Head of caudate nucleus (tissue), 42 donors: ENCODE measurements at regions not wholly inside any gene's neighbourhood (a gene's known extent, or its start where the extent isn't known, plus 50 kb on each side); places are given as distances from the start of the nearest gene placed in this dataset.

Source experiments
- DNase-seq, 42 donors: peaks; one replicate each; pipeline versions ENCODE4 v3.0.0 to v3.0.0-alpha.2; 2020 to 2021; ENCODE audit warnings: mixed read lengths in 7 of 42
- intact Hi-C: fragments of 100-400 bp; cut with DNase I; formaldehyde crosslinking; loops from one replicate; pipeline ENCODE4 v1.15.0; 2022

- intact Hi-C loops, result no loop called here
Observed at GRCh38 chr7:157061979-157062378, 51.5 kb upstream of the MNX1 start.

DNA sequence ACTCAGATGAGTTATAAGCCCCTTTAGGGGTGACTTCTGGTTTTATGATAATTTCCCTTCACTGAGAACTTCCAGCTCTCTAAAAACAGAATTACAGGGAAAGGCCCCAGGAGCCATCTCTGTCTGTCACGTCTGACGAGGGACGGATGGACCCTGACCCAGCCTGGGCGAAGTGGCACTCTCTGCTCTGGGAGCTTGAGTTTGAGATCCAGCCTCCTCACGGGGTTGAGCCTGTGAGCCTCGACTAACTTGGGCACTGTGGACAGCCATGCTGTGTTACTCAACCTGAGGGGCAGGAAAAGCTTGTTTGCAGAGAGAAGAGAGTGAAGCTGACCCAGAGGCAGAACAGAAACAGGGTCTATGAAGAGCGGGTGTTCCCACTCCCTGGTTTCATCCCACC, 54.6 kb upstream of the MNX1 start:
- intact Hi-C loops, result no loop called here

More at GRCh38 chr7:157061979-157062378, 51.5 kb upstream of the MNX1 start:
- DNase-seq, result no peak

DNA sequence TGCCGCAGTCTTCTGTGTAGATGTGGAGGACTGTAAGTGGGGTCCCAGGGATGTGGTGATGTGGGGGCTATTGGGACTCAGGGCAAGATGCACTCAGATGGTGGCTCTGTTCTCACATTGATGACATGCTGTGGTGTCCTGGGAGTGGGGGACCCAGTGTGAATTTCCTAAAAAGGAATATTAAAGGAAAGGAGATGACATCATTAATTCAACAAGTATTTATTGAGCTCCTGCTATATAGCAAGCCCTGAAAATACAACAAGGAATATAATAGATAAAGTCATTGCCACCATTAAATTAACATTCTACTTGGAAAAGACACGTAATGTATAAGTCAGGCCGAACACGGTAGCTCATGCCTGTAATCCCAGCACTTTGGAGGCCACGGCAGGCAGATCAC, 61.9 kb upstream of the MNX1 start:
- DNase-seq, result no peak
- intact Hi-C loops, result no loop called here

More for the DNA sequence above, 54.6 kb upstream of the MNX1 start:
- peak in 1 of 42 donors; percentile 16 for DNase-seq

- intact Hi-C loops, result no loop called here
Observed at GRCh38 chr7:157073335-157073734, 62.9 kb upstream of the MNX1 start.

DNA sequence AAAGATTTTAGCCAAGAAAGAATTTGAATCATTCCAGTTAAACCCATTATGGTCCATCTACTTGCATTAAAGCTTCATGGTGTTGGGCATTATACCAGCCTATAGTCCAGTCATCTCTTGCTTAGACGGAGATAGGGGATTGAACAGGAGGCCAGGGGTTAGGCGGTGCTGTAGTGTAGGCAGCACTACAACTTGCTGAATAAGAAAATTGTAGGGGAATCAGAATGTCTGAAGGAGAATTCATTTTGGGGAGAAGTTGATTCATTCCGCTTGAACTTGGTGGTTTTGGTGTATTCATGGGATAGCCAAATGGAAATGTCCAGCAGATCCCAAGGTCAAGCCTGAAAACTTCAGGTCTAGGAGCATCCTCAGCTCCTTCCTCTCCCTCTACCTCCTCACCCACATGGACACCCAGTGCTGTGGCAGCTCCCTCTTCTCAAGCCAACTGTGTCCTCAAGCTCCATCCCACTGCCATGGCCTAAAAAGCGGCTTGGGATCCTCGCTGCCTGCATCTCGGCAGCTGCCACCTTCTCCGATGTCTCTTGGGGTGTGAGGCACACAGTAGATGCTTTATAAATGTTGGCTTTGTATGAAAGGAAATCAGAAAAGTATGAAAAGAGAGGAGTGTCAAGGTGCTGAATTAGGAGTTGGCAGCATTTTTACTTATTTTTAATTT, 63.6 kb upstream of the MNX1 start:
- peak in 1 of 42 donors; percentile 3 for DNase-seq
- intact Hi-C loops, result no loop called here

More at GRCh38 chr7:157073335-157073734, 62.9 kb upstream of the MNX1 start:
- no peak for DNase-seq

DNA sequence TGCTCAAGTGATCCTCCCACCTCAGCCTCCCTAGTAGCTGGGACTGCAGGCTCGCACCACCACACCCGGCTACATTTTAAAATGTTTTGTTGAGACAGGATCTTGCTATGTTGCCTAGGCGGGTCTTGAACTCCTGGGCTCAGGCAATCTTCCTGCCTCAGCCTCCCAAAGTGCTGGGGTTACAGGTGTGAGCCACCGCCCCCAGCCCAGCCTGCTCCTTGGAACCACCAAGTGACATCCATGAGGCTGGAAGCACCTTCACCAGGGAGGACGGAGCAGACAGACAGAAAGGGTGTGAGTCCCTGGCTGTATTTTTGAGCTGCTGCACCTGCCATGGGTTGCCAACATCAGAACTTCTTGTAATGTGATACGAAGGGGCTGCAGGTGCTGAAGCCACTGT, 62.3 kb upstream of the UBE3C start:
- intact Hi-C loops, result no loop called here
- DNase-seq, result peak in 1 of 42 donors; percentile 23

DNA sequence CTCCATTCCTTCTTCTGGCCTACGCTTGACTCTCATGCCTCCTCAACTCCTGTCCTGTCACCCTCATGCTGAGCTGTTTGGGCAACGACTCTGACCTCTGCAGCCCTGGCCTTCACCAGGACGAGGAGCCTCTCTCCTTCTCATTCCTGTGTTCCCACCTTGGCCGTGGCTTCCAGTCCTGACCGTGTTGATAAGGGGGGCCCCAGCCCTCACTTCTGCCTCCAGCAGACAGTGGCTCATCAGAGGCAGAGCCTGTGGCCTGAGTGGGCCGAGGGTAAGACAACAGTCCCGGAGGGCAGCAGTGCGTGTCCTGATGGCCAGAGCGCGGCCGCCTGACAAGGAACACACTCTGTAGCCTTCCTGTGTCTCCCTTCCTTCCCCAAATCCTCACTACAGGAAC, 61.7 kb upstream of the UBE3C start:
- intact Hi-C loops, result no loop called here
- peak in 2 of 42 donors; percentile 3 to 24 for DNase-seq

DNA sequence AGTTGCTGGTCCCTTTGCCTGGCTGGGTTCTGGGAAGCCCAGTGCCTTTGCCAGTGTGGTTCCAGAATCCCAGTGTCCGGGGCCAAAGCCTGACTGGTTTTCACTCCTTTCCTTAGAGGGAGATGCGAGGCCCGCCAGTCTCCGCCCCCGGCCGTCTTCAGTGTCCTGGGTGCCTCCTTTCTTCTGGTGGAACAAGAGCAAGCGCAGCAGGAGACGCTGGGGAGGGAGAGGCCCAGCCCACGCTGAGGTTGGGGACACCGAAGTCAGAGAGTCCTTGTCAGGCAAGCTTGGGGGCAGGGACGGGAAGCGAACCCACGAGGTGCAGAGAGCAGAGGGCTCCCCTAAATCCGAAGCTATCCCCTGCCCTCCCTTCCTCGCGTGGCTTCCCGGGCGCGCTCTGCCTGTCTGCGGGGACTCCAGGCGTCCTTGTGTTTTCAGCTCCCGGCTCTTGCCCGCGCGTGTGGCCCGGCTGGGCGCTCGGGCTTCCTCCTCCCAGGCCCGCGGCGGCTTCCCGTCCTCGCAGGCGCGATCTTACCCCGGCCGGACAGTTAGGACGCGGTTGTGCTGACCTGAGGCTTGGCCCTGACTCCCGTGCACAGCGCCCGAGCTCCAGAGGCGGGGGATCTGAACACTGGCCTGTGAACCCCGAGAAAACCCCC, 60.6 kb upstream of the UBE3C start:
- intact Hi-C loops, result no loop called here
- peak in 1 of 42 donors; percentile 33 for DNase-seq

- DNase-seq, result peak in 1 of 42 donors; percentile 31
- intact Hi-C loops, result no loop called here
Observed at GRCh38 chr7:157079116-157079515, 59.6 kb upstream of the UBE3C start.

GRCh38 chr7:157080111-157080730, 58.5 kb upstream of the UBE3C start:
- DNase-seq, result peak in 1 of 42 donors; percentile 17
- intact Hi-C loops, result no loop called here

GRCh38 chr7:157086508-157087187, 52.1 kb upstream of the UBE3C start:
- intact Hi-C loops, result no loop called here
- no peak for DNase-seq

DNA sequence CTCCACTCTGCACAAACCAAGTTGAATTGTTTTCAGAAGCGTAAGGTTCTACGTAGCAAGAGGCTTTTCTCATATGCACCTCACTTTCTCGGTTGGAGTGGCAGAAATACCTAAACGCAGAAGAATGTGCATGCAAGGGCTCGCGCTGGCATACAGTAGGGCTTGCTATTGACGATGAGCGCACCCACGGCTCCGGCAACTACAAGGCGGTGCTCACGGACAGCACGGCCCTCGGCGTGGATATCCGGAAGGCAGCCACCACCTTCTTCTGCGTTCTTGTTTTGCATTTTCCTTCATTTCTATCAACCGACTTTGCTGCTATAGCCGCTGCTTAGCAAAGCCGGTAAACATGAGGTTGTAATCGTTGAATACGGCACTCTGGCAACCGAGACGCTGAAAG, 51.1 kb upstream of the UBE3C start:
- intact Hi-C loops, result no loop called here
- DNase-seq, result peak in 2 of 42 donors; percentile 8 to 35

DNA sequence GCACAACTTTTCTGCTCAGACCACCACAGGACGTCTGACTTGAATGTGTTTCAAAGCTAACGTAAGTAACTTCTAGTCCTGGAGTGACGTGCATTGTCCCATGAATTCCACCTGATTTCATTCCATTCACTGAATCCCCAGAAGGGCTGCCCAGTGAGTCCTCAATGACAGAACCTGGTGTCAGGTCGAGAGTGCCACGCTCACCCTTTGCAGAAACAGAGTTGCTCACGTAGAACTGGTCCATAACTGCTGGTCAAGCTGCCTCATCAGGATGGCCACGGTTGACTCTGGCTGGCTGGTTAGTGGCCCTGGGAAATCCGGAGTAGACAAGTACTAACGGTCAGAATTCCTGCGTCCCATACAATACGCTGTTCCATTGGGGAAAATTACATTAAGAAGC, 50.6 kb upstream of the UBE3C start:
- DNase-seq, result peak in 1 of 42 donors; percentile 26
- intact Hi-C loops, result no loop called here
